ENCODE measurements at regions not wholly inside any gene's neighbourhood (a gene's known extent, or its start where the extent isn't known, plus 50 kb on each side); places are given as distances from the start of the nearest gene placed in this dataset.
A peak's percentile ranks its signal among the peaks of the same experiment; 100 is the strongest.

- DNase-seq (ENCODE audit: extremely low read depth in 1 of 4, low spot score in 3 of 4) (no peak), ATAC-seq (no peak), FAIRE-seq (no peak)
- H2AFZ ChIP-seq (ENCODE audit: low read depth, low read length): no peak overlapping the region
- H3K4me3 ChIP-seq: no peak overlapping the region
- H3K9ac ChIP-seq (ENCODE audit: insufficient read depth in 1 of 2, low read depth in 2 of 2, low read length in 2 of 2): no peak overlapping the region
- no peaks in the 10 kb centered on the region; a peak in 1 of 5 replicates for H3K27me3 ChIP-seq (ENCODE audit: control insufficient read depth in 2 of 2, insufficient read depth in 2 of 2, low read length in 2 of 2)
- H3K4me2 ChIP-seq (ENCODE audit: insufficient read depth, low read length): no peak overlapping the region
- ChIA-PET POLR2A (no interaction called here), CTCF (ENCODE audit: low intra/inter-chr PET ratio) (no interaction called here)
- H3K79me2 ChIP-seq (ENCODE audit: control insufficient read depth, insufficient read depth, low read length): no peaks in the 10 kb centered on the region
- no peak overlapping the region for H3K27ac ChIP-seq (ENCODE audit: extremely low read depth, low read depth, low read length)
- no peaks in the 10 kb centered on the region for H4K20me1 ChIP-seq (replicated peaks; ENCODE audit: control insufficient read depth, insufficient read depth, low read length)
- peaks cover 0 to 11% of the 10 kb centered on the region in 2 experiments; a peak in 3 of 5 replicates for H3K4me1 ChIP-seq (replicated peaks in 1 of 2; ENCODE audit: control insufficient read depth in 2 of 2, insufficient read depth in 2 of 2, low read length in 2 of 2)
- 0% methylated on average over 1 of the region's 1 CpG for WGBS (ENCODE audit: insufficient coverage, low coverage, missing lambda C conversion rate)
- H3K9me1 ChIP-seq (ENCODE audit: control insufficient read depth, insufficient read depth, low read length): no peaks in the 10 kb centered on the region
- no peaks in the 10 kb centered on the region for H3K9me3 ChIP-seq (replicated peaks; ENCODE audit: control insufficient read depth, insufficient read depth, low read depth, low read length)
- intact Hi-C loops (cut with micrococcal nuclease) (no loop called here), in situ Hi-C loops (cut with MboI) (loop anchor here (5.0 kb wide), 1 partner anchor 193 kb away; no protein-coding TSS in a partner anchor)
- BruUV-seq (replicated peaks): no TSS peak
- no peaks in the 10 kb centered on the region for H3K36me3 ChIP-seq (ENCODE audit: control insufficient read depth, insufficient read depth, low read length)
- TF ChIP-seq ZNF41 (CRISPR knock-in tag; conservative IDR thresholded peaks at IDR 0.05): peak; percentile 33; the same call in 1 of the 2 replicates
- TF ChIP-seq PTRF (tag; IDR thresholded peaks at IDR 0.05): peak; percentile 94
- TF ChIP-seq TEAD1 (CRISPR knock-in tag; IDR thresholded peaks at IDR 0.05): peak in 1 of 2 experiments; percentile 70; a peak in 1 of 4 replicates
- TF ChIP-seq PYGO2 (tag; IDR thresholded peaks at IDR 0.05): peak; percentile 84
- TF ChIP-seq TEAD2 (tag; IDR thresholded peaks at IDR 0.05): peak; percentile 75
- peak; percentile 87 for TF ChIP-seq DDX20 (tag; IDR thresholded peaks at IDR 0.05; ENCODE audit: low read depth)
- TF ChIP-seq ZNF398 (CRISPR knock-in tag; IDR thresholded peaks at IDR 0.05): peak; percentile 42; the same call in 1 of the 2 replicates
- no peak for TF ChIP-seq NFRKB (IDR thresholded peaks at IDR 0.05; ENCODE audit: low read depth)
- no peak for TF ChIP-seq ZNF740 (CRISPR knock-in tag; IDR thresholded peaks at IDR 0.05)
- TF ChIP-seq ZNF740 (tag; IDR thresholded peaks at IDR 0.05): peak in 1 of 2 experiments; percentile 87; a peak in 2 of 4 replicates
- no peak for TF ChIP-seq ID3 (CRISPR knock-in tag; IDR thresholded peaks at IDR 0.05)
- TF ChIP-seq ID3 (tag; IDR thresholded peaks at IDR 0.05): peak; percentile 87
- no peak for TF ChIP-seq PBX2 (CRISPR knock-in tag; IDR thresholded peaks at IDR 0.05; ENCODE audit: low read depth)
- TF ChIP-seq PBX2 (tag; conservative IDR thresholded peaks at IDR 0.05; ENCODE audit: low read depth): 0 out of 2 replicates have a peak, but pooled peaks have one; percentile 27
- peak; percentile 38; the same call in 1 of the 2 replicates for TF ChIP-seq ZNF395 (CRISPR knock-in tag; IDR thresholded peaks at IDR 0.05)
- TF ChIP-seq DMBX1 (CRISPR knock-in tag; IDR thresholded peaks at IDR 0.05; ENCODE audit: borderline replicate concordance): peak; percentile 94
Measured at GRCh38 chr13:95385373-95385772, 84.1 kb upstream of the ABCC4 start.
